GM18867 (cell line): ENCODE measurements at regions not wholly inside any gene's neighbourhood (a gene's known extent, or its start where the extent isn't known, plus 50 kb on each side); places are given as distances from the start of the nearest gene placed in this dataset.
"Not testable (repeated sequence)": the region's sequence is repeated elsewhere in the genome, so short reads cannot be mapped to it uniquely, and the experiment has no call there.

Experiments used
- ATAC-seq: cut with Tn5 transposase; IDR thresholded peaks from one replicate; pipeline ENCODE4 v1.9.1; 2021; ENCODE audit warnings: mild to moderate bottlenecking, moderate library complexity; ENCODE audit not compliant: unreplicated experiment

DNA sequence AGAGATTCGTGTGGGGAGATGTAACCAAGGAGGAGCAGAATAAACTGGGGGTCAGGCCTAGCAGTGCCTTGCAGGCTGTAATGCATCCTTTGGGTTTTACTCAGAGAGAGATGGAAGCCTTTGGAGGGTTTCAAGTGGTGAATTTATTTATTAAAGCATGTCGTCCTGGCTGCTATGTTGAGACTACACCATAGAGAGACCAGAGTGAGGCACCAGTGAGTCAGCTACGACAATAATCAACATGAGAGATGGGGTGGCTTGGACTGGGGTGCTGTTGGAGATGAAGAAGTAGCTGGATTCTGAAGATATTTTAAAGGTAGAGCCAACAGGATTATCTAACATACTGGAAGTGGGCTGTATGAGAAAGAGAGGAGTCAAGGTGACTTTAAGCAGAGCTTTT lies 335.3 kb upstream of the ARHGEF26 start:
- peak; percentile 68 for ATAC-seq

DNA sequence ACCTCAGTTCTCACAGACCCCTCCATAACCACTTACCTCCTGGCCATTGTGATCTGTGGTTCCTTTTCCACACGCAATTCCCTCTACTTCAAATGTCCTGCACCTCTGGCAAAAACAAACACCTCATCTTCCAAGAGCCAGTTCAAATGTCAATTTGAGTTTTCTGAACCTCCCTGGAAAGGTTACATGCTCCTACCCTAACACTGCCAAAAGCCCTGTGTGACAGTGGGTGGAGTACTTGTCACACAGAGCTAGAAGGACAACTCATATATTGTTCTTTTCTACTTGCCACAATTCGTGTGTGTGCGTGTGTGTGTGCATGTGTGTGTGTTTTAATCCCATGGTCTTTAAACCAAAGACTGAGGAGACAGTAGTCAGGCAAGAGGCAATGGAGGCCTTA lies 331.8 kb upstream of the ARHGEF26 start:
- ATAC-seq, result no peak

DNA sequence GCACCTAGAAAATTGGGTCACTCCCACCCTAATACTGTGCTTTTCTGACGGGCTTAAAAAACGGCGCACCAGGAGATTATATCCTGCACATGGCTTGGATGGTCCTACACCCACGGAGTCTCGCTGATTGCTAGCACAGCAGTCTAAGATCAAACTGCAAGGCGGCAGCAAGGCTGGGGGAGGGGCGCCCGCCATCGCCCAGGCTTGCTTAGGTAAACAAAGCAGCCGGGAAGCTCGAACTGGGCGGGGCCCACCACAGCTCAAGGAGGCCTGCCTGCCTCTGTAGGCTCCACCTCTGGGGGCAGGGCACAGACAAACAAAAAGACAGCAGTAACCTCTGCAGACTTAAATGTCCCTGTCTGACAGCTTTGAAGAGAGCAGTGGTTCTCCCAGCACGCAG lies 324.1 kb upstream of the ARHGEF26 start:
- ATAC-seq, result not testable (repeated sequence)

DNA sequence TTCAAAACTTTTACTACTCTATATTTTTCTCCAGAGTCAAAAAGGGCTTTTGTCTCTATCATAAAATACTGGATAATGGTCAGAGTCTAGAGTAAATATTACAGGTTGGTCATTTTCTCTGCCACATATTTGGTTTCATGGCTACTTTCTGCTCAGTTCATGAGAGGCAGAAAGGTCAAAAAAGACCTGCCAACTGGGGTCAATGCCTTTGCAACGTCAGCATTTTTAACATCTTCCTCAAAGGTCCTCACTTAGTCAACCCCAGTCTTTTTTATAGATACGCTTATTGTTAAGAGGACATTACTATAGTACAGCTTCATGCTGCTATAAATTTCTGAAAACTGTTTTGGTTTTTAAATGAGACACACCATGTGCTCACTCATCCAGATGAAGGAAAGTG lies 312.1 kb upstream of the ARHGEF26 start:
- ATAC-seq, result no peak

DNA sequence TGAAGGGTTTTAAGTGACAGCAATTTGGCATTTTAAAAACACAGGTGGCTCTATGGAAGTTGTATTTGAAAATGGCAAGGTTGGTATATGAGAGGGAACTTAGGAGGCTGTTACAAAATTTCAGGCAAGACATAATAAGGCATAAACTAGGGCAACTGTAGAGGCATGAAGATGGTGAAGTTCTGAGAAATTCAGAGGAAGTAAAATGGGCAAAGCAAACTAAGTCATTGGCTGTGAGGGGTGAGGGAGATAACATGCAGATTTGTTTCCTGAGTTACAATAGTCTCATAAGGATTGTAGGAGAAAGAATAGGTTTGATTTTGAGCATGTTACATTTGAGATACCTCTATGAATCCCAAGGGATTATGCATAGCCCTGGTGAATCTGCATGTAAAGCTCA lies 302.9 kb upstream of the ARHGEF26 start:
- ATAC-seq, result no peak

DNA sequence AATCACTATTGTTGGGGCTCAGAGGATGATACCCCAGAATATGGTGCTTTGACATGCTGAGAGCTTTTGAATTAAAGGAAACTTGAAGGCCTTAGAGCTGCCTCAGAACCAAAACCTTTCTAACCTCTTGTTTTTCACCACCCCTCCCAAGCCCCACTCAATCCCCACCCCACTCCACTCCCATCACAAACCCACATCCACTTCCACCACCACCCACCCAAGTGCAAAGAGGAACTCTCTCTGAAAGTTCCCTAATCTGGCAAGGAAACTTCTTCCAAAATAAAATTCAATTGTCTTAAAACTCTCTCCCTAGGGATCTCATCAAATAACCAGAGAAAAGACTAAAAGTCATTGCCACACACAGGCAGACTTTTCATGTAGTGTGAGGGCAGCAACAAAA lies 301.2 kb upstream of the ARHGEF26 start:
- ATAC-seq, result no peak

DNA sequence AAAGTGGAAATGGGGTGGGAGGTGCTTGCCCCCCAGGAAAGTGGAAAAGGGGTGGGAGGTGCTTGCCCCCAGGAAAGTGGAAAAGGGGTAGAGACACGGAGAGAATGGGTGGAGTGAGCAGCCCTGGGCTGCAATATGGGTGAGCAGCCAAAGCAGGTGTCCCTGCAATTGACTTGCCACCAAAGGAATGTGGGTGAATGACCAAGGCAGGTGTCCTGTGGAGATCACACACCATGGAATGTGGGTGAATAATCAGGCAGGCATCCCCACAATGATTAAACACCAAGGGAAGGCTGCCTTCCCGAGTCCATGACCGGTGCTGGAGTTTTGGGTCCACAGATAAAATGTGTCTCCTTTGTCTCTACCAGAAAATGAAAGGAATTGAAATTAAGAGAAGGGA lies 292.8 kb upstream of the ARHGEF26 start:
- ATAC-seq, result not testable (repeated sequence)

DNA sequence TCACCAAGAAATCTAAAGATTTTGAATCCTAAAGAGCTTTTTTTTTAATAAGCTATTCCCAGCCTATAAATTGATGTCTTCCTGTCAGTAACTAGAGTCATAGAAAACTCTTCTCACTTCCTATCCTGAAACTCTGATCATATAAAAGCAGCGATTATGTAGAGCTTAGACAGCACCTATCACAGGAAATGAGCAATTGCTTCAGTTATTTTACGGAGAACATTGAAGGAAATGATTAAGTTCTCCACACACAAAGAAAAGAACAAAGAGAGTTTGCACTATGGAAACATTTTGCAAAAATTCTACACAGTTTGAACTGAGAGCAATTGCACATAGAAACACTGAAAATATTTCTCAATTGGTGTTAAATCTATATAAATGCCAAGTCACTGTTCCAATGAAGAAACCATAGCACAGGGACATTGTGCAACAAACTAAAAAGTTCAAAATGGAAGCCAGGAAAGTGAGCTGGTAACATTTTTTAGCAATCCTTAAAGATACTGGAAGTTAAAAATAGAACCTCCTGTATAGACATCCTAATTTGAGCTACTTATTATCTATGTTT lies 291.5 kb upstream of the ARHGEF26 start:
- ATAC-seq, result no peak

DNA sequence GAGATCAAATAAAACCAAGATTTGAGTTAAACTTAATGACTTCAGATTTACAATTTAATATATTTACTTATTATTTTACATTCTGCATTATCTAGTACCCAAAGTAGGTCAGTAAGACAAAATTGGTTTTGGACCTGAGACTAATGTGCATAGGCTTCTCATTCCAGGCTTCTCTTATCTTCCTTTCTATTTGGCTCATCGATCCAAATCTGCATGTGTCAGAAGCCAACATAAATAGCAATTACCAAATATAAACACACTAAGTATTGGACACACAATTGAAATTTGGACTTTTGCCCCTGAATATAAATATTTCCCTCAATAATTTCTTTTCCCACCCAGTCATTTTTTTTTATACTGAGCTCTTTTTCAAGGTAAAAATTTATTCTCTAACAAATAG lies 290.6 kb upstream of the ARHGEF26 start:
- no peak for ATAC-seq

DNA sequence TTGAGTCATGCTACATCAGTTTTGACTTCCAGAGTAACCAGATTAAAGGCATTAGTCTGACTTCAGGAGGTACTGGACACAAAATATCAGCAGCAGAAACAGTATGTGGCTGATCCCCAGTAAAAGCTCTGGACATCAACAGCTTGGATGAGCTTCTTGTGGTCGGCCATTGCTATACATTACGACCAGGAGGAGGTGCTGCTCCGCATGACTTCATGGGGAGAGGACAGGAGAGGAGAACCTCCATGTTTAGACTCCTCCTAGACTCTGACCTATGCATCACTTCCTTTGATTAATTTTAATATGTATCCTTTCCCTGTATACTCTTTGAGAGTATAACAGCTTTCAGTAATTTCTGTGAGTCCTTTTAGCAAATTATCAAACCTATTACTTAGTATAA lies 285.6 kb upstream of the ARHGEF26 start:
- ATAC-seq, result peak; percentile 41

DNA sequence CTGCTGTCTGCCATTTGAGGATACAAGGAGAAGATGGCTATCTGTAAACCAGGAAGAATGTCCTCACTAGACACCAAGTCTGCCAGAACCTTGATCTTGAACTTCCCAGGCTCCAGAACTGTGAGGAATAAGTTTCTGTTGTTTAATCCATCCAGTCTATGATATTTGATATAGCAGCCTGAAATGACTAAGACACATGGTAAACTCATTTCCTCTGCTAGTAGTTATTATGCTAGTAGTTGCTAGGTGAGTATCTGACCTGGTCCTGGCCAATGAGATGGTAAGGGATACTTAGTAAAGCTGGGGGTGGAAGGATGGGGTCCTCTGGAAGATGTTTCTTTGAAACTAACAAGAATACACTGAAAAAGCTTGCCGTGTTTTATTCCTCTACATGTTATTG lies 280.7 kb upstream of the ARHGEF26 start:
- no peak for ATAC-seq

DNA sequence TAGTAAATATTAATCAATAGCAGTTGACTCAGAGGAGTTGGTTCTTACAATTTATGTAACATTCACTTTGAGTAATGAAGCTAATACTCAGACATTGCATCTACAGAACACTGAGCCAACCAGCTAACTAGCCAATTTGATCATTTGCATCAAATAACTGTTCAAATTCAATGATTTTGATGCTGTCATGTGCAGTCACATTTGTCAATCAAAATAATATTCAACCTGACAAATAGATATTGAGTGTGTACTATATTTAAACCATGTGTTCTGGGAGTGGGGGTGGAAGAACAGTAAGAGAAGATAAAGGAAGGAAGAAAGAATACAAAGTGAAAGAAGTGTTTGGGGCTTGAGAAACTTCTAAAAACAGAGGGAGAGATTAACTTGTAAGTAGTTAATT lies 277.2 kb upstream of the ARHGEF26 start:
- ATAC-seq, result no peak

DNA sequence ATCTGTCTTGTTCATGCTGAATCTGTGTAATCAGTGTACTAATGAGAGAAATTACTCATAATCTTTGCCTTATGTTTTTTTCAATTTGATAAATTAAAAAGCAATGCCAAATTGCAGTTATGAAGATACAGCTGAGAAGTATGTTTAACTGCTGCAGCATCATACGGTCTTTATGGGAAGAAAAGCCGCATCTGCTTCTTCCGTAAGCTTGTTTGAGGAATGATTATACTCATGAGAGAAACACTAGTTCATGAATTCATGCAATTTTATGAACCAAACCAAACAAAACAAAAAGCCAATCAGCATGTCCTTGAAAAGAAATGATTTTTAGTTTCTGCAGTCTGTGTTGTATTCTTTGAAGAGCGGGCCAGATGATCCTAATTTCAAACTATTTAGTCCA lies 275.9 kb upstream of the ARHGEF26 start:
- ATAC-seq, result no peak

DNA sequence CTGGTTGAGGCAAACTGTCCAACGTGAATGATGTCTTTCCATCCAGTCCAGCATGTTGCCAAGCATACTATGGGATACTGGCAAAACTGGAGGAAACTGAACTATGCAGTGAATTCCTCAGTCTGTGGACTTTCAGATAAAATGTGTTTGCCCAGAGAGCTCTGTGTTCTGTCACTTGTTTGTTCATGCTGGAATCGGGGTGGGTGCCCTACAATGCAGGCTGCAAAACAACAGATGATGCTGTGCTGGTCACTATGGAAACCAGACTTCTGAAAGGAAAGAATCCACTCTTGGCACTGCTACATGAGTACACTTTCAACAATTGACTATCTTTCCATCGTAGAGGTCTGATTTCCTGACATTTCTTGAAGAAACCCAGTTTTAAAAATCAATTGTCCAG lies 272.5 kb upstream of the ARHGEF26 start:
- no peak for ATAC-seq

DNA sequence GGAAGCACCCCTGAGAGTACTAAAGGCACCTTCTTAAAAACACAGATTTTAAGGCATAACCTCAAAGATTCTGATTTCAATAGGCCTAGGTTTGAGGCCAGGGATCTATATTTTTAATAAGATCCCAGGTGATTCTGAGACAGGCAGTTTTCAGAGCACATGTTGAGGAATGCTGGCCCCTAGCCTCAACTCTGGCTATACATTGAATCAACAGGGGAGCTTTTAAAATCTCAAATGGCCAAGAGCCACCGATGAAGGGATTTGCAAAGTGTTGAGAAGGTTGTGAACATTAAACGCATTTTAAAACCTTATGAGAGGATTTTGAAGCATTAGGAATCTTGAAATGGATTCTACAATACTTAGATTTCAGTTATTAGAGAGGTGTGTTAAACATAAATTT lies 268.8 kb upstream of the ARHGEF26 start:
- no peak for ATAC-seq

DNA sequence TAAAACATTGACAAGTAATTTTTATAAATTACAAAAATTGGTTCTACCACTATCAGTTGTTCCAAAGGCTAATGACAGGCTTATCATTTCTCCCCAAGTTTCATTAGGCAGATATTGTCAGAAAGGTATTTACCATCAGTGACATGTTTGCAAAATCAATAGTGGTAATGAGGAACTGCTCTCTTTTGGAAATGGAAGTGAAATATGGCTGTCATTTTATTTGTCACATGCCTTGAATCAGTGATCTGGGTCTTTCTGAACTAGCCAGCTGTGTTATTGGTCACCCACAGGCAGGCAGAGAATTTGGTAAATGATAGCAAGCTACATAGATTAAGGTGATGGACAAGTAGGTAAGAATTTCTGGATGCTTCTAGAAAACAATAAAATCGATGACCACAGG lies 268.0 kb upstream of the ARHGEF26 start:
- peak; percentile 37 for ATAC-seq

DNA sequence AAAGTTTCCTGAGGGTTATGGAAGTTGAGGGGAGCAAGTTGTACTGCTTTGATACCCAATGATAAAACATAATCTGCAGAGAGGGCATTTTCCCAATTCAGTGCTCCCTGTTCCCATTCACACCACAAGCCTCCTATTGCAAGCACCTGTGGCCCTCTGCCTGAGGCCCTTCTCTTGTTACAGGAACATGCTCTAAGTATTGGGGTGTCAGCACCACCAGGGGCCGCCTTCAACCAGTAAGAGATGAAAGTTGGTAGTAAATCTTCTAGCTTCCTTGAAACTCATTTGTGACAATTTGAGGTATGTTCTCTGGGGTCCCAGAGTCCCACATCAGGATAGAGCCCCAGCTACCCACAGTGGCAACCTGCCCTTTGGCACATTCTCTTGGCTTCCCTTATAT lies 265.4 kb upstream of the ARHGEF26 start:
- peak; percentile 87 for ATAC-seq

DNA sequence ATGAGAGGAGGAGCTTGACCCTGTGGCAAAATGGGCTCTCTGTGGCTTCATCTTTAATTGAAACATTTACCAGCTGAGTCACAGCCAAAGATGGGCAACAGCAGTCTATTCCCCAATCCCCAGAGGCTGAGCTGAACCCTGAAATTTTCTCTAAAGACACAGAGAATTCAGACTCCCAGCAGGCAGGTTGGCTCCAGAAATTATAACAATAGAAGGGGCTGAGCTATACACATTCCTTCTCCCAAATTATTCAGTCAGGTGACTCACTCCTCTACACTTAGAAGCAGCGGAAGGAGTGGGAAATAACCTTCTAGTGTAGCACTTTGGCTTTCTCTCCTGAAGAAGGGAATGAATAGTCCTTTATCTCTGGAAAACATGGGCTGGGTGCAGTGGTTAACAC lies 264.3 kb upstream of the ARHGEF26 start:
- no peak for ATAC-seq

DNA sequence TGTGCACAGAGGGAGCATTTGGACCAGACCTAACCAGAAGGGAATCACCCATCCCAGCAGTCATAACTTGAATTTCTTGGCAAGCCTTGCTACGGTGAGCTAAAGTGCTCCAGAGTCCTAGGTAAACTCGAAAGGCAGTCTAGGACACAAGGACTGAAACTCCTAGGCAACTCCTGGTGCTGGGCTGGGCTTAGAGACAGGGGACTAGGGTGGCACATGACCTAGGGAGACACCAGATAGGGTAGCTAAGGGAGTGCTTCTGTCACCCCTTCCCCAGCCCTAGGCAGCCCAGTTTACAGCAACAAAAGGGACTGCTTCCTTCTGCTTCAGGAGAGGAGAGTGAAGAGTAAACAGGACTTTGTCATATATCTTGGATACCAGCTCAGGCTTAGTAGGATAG lies 256.4 kb upstream of the ARHGEF26 start:
- no peak for ATAC-seq

DNA sequence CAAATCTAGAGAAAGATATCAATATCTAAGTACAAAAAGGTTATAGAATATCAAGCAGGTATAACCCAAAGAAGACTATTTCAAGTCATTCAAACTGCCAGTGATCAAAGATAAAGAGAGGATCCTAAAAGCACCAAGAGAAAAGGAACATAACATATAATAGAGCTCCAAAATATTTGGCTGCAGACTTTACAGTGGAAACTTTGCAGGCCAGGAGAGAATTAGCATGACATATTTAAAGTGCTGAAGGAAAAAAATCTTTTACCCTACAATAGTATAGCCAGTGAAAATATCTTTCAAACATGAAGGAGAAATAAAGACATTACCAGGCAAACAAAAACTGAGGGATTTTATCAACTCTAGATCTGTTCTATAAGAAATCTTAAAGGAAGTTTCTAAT lies 254.3 kb upstream of the ARHGEF26 start:
- no peak for ATAC-seq

DNA sequence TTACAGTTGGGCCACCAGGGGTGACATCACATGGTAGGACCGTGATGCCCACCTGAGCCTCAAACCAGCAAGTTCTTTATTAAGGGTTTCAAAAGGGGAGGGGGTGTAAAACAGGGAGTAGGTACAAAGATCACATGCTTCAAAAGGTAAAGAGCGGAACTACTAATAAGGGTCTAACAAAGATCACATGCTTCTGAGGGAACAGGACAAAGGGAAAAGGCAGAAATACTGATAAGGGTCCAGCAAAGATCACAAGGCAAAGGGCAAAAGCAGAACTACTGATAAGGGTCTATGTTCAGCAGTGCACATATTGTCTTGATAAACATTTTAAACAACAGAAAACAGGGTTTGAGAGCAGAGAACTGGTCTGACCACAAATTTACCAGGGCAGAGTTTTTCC lies 246.8 kb upstream of the ARHGEF26 start:
- ATAC-seq, result not testable (repeated sequence)

DNA sequence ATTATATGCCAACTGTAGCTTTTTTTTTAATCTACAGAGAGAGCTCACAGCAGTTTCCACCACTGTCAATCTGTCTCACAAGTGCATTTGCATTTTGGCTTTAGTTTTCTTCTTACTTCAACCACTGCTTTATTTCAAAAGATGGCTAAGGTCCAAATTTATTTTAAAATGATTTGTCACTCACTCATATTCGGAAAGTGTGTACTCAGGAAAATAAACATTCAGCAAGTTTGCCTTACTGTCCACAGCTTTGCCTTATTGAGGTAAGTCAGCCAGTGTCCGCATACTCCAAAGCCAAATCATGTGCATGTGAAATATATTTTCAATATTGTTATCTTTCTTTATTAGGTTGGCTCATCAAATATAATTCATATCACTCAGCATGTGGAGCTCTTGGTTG lies 240.7 kb upstream of the ARHGEF26 start:
- no peak for ATAC-seq

DNA sequence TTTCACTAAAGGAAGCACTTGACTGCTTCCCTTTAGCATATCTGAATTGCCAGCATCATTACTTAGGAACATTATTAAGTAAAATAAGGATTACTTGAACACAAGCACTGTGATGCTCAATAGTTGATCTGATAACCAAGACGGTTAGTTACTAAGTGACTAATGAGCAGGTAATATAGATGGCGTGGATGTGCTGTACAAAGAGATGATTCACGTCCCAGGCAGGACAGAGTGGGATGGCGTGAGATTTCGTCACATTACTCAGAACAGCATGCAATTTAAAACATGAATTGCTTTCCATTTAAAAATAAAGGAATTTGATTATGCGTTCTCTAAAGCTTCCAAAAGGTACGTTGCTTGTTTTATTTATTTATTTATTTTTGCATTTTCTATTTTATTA lies 240.0 kb upstream of the ARHGEF26 start:
- ATAC-seq, result no peak

DNA sequence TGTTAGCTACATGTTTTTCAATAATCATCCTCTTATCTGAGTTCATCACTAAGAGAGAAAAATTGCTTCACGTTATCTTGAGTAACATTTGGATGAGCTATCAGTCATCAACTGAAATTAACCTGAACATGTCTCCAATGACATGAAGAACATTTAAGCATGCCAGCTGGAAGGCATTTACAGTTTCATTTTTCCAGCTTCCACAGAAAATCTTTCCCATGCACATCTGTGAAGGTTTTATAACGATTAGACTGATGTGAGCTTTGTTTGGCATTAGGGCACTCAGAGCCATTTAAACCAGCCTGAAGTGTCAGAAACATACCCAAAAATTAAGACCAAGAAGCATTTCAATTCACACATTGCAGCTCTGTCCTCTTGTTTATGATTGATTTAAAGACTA lies 235.8 kb upstream of the ARHGEF26 start:
- no peak for ATAC-seq
